GM21526 (cell line): ENCODE measurements at regions not wholly inside any gene's neighbourhood (a gene's known extent, or its start where the extent isn't known, plus 50 kb on each side); places are given as distances from the start of the nearest gene placed in this dataset.
"Not testable (repeated sequence)": the region's sequence is repeated elsewhere in the genome, so short reads cannot be mapped to it uniquely, and the experiment has no call there.

Experiments used
- ATAC-seq: cut with Tn5 transposase; IDR thresholded peaks from one replicate; pipeline ENCODE4 v1.9.1; 2021; ENCODE audit warnings: moderate library complexity; ENCODE audit not compliant: unreplicated experiment, low FRiP score

DNA sequence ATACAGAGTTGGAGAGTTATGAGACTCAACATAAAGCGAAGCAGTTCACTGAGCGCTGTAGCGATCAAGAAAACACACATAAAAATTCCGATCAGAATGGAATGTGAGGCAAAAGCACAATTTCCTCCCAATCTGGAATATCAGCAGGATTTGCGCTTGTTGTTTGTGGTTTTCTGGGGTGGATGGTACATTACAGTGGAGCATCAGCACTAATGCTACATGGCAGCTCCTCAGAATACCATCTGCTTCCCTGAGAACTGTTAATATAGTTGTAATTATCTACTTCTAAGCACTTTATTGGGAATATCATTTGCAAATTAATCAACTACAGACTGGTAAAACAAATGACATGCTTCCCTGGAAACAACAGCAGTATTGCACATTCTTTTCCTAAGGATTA, 324.1 kb upstream of the PPARGC1A start:
- no peak for ATAC-seq

GRCh38 chr4:24212642-24213041, 322.8 kb upstream of the PPARGC1A start:
- ATAC-seq: no peak

- ATAC-seq: no peak
These were observed 322.0 kb upstream of the PPARGC1A start for GRCh38 chr4:24211856-24212255.

DNA sequence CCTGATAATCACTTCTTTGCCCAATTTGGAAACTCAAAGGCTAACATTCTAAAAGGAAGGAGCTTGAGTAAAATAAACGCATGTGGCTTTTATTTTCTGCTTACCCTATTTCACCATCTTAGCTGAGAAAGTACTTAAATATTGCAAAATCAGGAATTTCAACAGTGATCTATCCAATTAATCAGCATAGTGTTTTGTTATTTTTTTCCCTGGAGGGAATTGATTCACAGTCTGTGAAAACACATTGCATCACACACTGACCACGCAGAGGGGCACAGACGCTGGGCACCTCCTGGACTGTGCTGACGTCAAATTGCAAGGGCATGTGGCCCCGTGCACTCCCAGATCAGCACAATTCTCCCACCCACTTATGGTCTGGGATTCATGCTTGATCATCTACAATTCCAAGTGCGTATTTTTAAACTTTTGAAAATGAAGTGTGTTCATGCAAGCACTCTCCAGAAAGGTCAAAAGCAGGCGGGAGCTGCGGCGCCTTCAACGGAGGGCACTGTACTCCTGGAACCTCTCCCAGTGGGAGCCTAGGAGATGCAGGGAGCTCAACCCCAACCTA, 320.6 kb upstream of the PPARGC1A start:
- no peak for ATAC-seq

DNA sequence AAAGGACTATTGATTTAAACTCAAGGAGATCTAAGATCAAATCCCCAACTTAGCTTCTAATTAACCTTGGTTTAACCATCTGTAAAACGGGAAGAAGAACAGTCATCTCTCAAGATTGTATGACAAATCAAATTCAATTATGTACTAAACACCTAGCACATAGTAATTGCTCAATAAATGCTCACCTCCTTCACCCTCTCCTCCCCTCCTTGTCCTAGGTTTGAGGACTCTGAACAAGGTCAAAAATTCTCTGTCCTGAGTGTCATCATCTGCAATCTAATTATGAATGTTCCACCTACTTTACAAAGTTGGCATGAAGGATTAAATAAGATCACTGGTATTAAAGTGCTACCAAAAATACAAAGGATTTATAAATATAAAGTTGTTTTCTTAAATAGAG, 320.1 kb upstream of the PPARGC1A start:
- ATAC-seq: no peak

- no peak for ATAC-seq
These were observed 319.3 kb upstream of the PPARGC1A start for GRCh38 chr4:24209131-24209530.

DNA sequence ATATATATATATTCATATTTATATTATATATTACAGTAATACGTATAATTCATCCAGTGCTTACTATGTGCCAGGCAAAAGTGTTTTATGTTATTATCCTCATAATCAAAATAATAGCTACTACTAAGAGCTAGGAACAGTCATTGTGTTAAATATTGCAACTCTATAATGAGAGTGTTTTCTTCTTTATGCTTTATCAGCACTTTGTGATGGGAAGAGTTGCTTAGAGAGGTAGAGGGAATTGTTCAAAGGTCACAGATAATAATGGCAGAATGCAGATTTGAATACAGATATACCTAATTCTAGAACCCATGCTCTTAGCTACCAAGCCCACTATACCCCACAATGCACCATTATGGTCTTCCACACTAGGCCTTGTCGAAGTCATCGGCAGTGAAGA, 318.8 kb upstream of the PPARGC1A start:
- no peak for ATAC-seq

GRCh38 chr4:24204708-24205107, 314.9 kb upstream of the PPARGC1A start:
- ATAC-seq: not testable (repeated sequence)

- ATAC-seq: no peak
These were observed 314.1 kb upstream of the PPARGC1A start for GRCh38 chr4:24203926-24204325.

DNA sequence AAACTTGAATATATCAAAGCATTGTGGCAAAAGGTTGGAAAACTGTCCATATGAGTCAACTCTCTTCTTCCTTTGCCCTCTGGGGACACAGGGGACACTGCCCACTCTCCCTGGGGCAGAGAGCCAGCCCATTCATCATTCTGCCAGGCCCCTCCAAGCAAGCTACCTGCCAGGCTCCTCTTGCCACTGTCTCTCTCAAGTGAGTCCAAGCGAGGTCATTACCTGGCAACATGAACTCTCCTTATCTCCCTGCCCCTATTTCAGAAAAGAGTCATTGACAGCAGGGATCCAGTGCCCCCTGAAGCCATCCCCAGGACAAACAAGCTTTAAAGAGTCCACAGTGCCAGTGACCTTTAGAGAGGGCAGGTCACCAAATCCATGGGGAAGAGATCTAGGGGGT, 312.7 kb upstream of the PPARGC1A start:
- ATAC-seq: no peak

GRCh38 chr4:24197955-24198354, 308.1 kb upstream of the PPARGC1A start:
- ATAC-seq: no peak

GRCh38 chr4:24196785-24197184, 306.9 kb upstream of the PPARGC1A start:
- ATAC-seq: no peak

GRCh38 chr4:24195991-24196736, 306.3 kb upstream of the PPARGC1A start:
- ATAC-seq: no peak

DNA sequence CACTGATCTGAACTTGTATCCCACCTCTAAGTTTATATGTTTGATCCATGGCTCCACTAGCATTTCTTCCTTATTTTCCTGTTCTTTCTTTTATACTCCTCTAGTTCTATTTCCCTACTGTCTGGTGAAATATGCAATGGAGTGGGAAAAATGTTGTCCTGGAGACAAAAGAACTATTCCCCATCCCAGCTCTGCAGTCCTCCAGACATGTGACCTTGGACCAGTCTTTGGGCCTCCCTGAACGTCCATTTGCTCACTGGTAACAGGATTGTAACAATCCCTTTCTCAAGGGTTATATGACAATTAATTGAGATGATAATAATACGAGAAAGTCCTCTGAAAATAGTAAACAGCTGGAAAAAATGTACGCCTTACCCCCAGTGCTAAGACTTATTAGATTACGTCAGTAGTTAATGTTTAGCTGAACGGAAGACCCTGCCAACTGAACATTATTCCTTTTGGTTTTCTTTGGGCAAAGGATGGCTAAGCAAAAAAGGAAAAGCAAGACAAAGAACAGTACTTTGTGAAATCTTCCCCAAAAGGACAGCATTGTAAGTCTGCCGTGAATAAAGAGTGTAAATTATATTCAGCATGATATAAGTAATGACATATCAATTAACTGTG, 302.3 kb upstream of the PPARGC1A start:
- ATAC-seq: no peak

DNA sequence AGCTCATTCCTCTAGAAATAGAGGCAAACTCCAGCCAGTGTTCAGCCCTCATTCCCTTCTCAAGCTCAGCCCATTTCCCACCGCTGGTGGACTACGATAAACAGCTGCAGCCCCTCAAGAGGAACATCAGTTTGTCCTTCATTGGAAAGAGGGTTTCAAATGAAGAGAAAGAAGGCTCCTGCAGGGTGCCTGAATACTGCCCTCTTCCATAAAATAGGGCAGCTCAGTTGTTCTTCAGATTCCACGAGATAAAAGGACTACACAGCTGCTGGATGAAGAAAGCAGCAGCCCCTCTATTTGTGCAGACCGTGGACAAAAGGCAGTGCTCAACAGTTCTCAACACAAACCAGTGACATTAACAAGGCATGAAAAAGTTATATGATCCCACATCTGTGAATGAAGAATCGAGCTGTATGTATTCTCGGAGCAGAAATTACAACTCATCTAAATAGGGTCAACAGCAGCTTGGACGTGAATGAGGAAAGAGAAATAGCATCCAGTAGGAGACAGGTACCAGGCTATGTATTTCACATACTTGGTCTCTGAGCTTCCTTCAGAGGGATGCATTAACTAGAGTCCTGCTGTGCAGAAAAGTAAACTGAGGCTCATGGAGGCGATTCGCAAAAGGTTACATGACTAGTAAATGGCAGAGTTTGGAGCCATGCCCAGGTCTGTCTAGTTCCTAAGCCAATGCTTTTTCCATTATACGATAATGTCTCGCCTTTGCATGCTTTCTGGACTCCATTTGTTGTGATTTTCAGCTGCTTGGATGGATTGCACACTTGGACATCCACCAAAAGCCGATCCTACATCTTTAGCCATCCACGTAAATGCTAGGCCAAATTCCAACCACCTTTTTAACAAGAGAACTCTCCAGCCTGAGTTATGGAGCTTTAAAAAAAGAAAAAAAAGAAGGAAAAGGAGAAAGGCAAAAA, 301.2 kb upstream of the PPARGC1A start:
- no peak for ATAC-seq

GRCh38 chr4:24188459-24188858, 298.6 kb upstream of the PPARGC1A start:
- no peak for ATAC-seq

- ATAC-seq: no peak
These were observed 296.6 kb upstream of the PPARGC1A start for GRCh38 chr4:24186466-24186865.

GRCh38 chr4:24181005-24181404, 291.2 kb upstream of the PPARGC1A start:
- no peak for ATAC-seq

GRCh38 chr4:24180586-24180985, 290.7 kb upstream of the PPARGC1A start:
- ATAC-seq: no peak

GRCh38 chr4:24179201-24179840, 289.5 kb upstream of the PPARGC1A start:
- no peak for ATAC-seq
